Breast epithelium (tissue), 3 donors: ENCODE measurements at regions not wholly inside any gene's neighbourhood (a gene's known extent, or its start where the extent isn't known, plus 50 kb on each side); places are given as distances from the start of the nearest gene placed in this dataset.

Source experiments
- CTCF ChIP-seq, 3 donors: fragments of 450-650 bp; IDR thresholded peaks; one replicate each; pipeline ENCODE4 v1.5.1; 2016 to 2017; ENCODE audit warnings: antibody characterized with exemption in 3 of 3, mild to moderate bottlenecking in 3 of 3, moderate library complexity in 3 of 3
- POLR2A ChIP-seq: fragments of 450-650 bp; IDR thresholded peaks from one replicate; pipeline ENCODE4 v1.6.1; 2016; ENCODE audit warnings: antibody characterized with exemption, mild to moderate bottlenecking, moderate library complexity
- POLR2AphosphoS5 ChIP-seq, 3 donors: sonication (generic); formaldehyde crosslinking; IDR thresholded peaks; one replicate each; pipeline ENCODE4 v1.6.1; 2017; ENCODE audit warnings: antibody characterized with exemption in 3 of 3

GRCh38 chr21:27550287-27550686 is 583.4 kb upstream of the ADAMTS5 start:
- TF ChIP-seq CTCF (IDR thresholded peaks at IDR 0.05) (no peak), POLR2AphosphoS5 (IDR thresholded peaks at IDR 0.05) (no peak), POLR2A (no peak)
